Neural cell (in vitro differentiated cells): ENCODE measurements at regions not wholly inside any gene's neighbourhood (a gene's known extent, or its start where the extent isn't known, plus 50 kb on each side); places are given as distances from the start of the nearest gene placed in this dataset.

Experiments used
- H2AFZ ChIP-seq: fragments of 200-600, 300-800 bp; sonication (generic), shearing (Covaris generic); 2 replicates; pipeline ENCODE4 v1.6.0; 2014; ENCODE audit warnings: low read depth, mild to moderate bottlenecking, antibody characterized with exemption, low read length, moderate library complexity
- H3F3A ChIP-seq: fragments of 200-600 bp; shearing (Covaris generic); 2 replicates; pipeline ENCODE4 v1.6.1; 2016; ENCODE audit warnings: mild to moderate bottlenecking, moderate library complexity, mixed read lengths, antibody characterized with exemption, low read length; ENCODE audit not compliant: insufficient read depth, poor library complexity, severe bottlenecking
- H3K27ac ChIP-seq: fragments of 200-600, 300-800 bp; sonication (generic), shearing (Covaris generic); 2 replicates; pipeline ENCODE4 v1.5.1; 2014; ENCODE audit warnings: mild to moderate bottlenecking, low read length, moderate library complexity
- H3K27me3 ChIP-seq: fragments of 300-800, 200-600 bp; sonication (generic), shearing (Covaris generic); 2 replicates; pipeline ENCODE4 v1.6.0; 2014; ENCODE audit warnings: mild to moderate bottlenecking, low read depth, low read length, moderate library complexity; ENCODE audit not compliant: insufficient read depth
- H3K36me3 ChIP-seq: fragments of 300-800, 200-600 bp; sonication (generic), shearing (Covaris generic); 2 replicates; pipeline ENCODE4 v1.5.1; 2014; ENCODE audit warnings: mild to moderate bottlenecking, antibody characterized with exemption, low read length, moderate library complexity; ENCODE audit not compliant: insufficient read depth
- H3K4me2 ChIP-seq: fragments of 300-800, 200-600 bp; sonication (generic), shearing (Covaris generic); 2 replicates; pipeline ENCODE4 v1.6.0; 2014; ENCODE audit warnings: mild to moderate bottlenecking, low read length
- H3K4me3 ChIP-seq: fragments of 300-800, 200-600 bp; sonication (generic), shearing (Covaris generic); 2 replicates; pipeline ENCODE4 v1.5.1; 2014; ENCODE audit warnings: mild to moderate bottlenecking, low read length, moderate library complexity
- H3K79me2 ChIP-seq: fragments of 200-600 bp; shearing (Covaris generic); replicated peaks from 2 replicates; pipeline ENCODE4 v1.6.0; 2014; ENCODE audit warnings: mild to moderate bottlenecking, low read length, moderate library complexity; ENCODE audit not compliant: insufficient read depth
- H3K9ac ChIP-seq: fragments of 300-800, 200-600 bp; sonication (generic), shearing (Covaris generic); 2 replicates; pipeline ENCODE4 v1.6.1; 2016; ENCODE audit warnings: mild to moderate bottlenecking, low read length, mixed read lengths
- H3K9me2 ChIP-seq: fragments of 200-600 bp; shearing (Covaris generic); 2 replicates; pipeline ENCODE4 v1.6.1; 2016; ENCODE audit warnings: mild to moderate bottlenecking, low read length, mixed read lengths; ENCODE audit not compliant: insufficient read depth
- H3K9me3 ChIP-seq: fragments of 200-600, 300-800 bp; sonication (generic), shearing (Covaris generic); 2 replicates; pipeline ENCODE4 v1.6.1; 2016; ENCODE audit warnings: mild to moderate bottlenecking, mixed run types, low read length, moderate library complexity, mixed read lengths
- H4K20me1 ChIP-seq: fragments of 200-600 bp; shearing (Covaris generic); 2 replicates; pipeline ENCODE4 v1.6.1; 2016; ENCODE audit warnings: mild to moderate bottlenecking, mixed run types; ENCODE audit not compliant: insufficient read depth
- EP300 ChIP-seq: fragments of 450-650 bp; conservative IDR thresholded peaks from 2 replicates; pipeline ENCODE4 v1.6.1; 2014; ENCODE audit warnings: antibody characterized with exemption, mild to moderate bottlenecking, moderate library complexity; ENCODE audit not compliant: poor library complexity, severe bottlenecking
- EZH2 ChIP-seq: fragments of 200-600, 300-800 bp; shearing (Covaris generic), sonication (generic); IDR thresholded peaks from 2 replicates; pipeline ENCODE4 v1.6.1; 2014; ENCODE audit warnings: antibody characterized with exemption, low read length, borderline replicate concordance, mild to moderate bottlenecking; ENCODE audit not compliant: insufficient read depth, poor library complexity, severe bottlenecking
- MXI1 ChIP-seq: fragments of 450-650 bp; conservative IDR thresholded peaks from 2 replicates; pipeline ENCODE4 v1.6.1; 2014; ENCODE audit warnings: antibody characterized with exemption, mild to moderate bottlenecking; ENCODE audit not compliant: poor library complexity, severe bottlenecking
- POLR2AphosphoS5 ChIP-seq: IDR thresholded peaks from 2 replicates; pipeline ENCODE4 v1.6.1; 2012
- RAD21 ChIP-seq: fragments of 450-650 bp; conservative IDR thresholded peaks from 2 replicates; pipeline ENCODE4 v1.6.1; 2014; ENCODE audit warnings: antibody characterized with exemption, mild to moderate bottlenecking, moderate library complexity
- REST ChIP-seq: IDR thresholded peaks from 2 replicates; pipeline ENCODE4 v1.6.1; 2012; ENCODE audit warnings: borderline replicate concordance
- SMC3 ChIP-seq: fragments of 450-650 bp; conservative IDR thresholded peaks from 2 replicates; pipeline ENCODE4 v1.6.1; 2014; ENCODE audit warnings: antibody characterized with exemption, mild to moderate bottlenecking, moderate library complexity; ENCODE audit not compliant: poor library complexity
- TAF1 ChIP-seq: IDR thresholded peaks from 2 replicates; pipeline ENCODE4 v1.6.1; 2012; ENCODE audit warnings: low read depth
- TF ChIP-seq, protein P1 (sequence below): fragments of 450-650 bp; IDR thresholded peaks from 2 replicates; pipeline ENCODE4 v1.5.1; 2014; ENCODE audit warnings: antibody characterized with exemption, mild to moderate bottlenecking, moderate library complexity; ENCODE audit not compliant: poor library complexity, severe bottlenecking

DNA sequence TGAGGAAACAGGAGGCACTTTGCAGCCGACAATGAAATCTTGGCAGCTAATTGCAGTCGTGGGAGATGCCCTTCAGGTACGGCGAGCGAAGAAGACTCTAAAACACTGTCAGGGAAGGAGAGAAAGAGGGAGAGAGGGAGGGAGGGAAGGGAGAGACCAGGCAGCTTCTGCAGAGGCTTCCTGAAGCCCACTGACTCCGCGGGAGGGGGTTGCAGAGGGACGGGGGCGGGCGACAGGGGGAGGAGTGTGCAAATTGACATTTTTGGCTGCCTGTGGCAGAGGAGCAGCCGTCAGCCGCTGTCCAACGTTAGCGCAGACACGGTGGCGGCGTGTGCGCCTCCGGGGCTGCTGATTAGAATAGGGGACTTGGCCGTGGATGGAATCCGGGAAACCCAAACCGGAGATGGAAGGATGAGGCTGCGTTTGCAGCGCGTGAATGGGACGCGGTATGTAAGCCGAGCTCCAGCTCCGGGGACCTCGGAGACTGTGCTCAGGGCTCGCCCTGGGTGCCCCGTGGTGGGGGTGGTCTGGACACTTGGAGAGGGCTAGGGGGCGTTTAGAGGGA, 849.1 kb upstream of the RBFOX1 start:
- no peaks in the 10 kb centered on the region for H3F3A ChIP-seq
- H3K9ac ChIP-seq, result no peak overlapping the region
- peak overlapping the region; percentile 55 for H3K4me3 ChIP-seq
- no peak for TF ChIP-seq POLR2AphosphoS5
- no peak for TF ChIP-seq SMC3
- TF ChIP-seq EP300, result no peak
- no peak for TF ChIP-seq TAF1
- no peak for TF ChIP-seq REST
- TF ChIP-seq EZH2, result no peak
- no peak for TF ChIP-seq RAD21
- TF ChIP-seq MXI1, result no peak
- TF ChIP-seq, protein P1, sequence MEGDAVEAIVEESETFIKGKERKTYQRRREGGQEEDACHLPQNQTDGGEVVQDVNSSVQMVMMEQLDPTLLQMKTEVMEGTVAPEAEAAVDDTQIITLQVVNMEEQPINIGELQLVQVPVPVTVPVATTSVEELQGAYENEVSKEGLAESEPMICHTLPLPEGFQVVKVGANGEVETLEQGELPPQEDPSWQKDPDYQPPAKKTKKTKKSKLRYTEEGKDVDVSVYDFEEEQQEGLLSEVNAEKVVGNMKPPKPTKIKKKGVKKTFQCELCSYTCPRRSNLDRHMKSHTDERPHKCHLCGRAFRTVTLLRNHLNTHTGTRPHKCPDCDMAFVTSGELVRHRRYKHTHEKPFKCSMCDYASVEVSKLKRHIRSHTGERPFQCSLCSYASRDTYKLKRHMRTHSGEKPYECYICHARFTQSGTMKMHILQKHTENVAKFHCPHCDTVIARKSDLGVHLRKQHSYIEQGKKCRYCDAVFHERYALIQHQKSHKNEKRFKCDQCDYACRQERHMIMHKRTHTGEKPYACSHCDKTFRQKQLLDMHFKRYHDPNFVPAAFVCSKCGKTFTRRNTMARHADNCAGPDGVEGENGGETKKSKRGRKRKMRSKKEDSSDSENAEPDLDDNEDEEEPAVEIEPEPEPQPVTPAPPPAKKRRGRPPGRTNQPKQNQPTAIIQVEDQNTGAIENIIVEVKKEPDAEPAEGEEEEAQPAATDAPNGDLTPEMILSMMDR, result no peak
- no peak overlapping the region for H3K4me2 ChIP-seq
- H3K27ac ChIP-seq, result no peak overlapping the region
- no peaks in the 10 kb centered on the region for H3K9me2 ChIP-seq
- H3K79me2 ChIP-seq, result no peaks in the 10 kb centered on the region
- no peak overlapping the region for H2AFZ ChIP-seq
- H3K36me3 ChIP-seq, result no peaks in the 10 kb centered on the region
- no peaks in the 10 kb centered on the region for H3K9me3 ChIP-seq
- no peaks in the 10 kb centered on the region for H4K20me1 ChIP-seq
- no peaks in the 10 kb centered on the region for H3K27me3 ChIP-seq

DNA sequence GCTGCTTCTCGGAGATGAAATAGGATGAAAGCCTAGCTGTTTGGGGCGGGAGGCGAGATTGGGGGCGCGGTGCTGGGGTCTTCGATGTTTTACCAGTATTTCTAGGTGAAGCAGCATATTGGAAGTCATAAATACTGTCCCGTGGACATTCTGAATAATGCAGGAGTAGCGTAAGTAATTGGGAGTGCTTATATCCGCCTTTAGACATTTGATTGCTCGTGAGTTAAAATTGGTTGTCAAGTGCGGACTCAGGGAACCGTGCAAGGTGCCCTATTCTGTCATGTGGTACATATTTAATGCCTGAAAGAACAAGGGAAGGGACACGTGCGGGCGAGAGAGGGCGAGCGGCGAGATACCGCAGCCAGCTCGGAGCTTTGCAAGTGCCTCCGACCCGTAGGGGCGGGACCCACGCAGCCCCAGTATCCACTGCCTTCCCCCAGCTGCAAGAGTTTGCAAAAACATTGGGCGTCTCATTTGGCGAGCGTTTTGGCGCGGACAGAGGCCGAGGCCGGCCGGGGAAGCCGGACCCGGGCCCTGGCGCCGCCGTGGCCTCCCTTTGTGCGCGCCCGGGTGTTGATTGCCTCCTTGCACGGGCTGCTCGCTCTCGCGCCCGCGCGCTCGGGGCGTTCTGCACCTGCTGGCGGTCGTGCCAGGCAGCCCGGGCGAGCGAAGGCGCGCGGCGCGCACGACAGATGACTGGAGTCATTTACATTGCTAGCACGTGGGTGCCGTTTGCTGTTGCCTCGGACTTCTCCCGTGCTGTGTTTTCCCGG, 849.8 kb upstream of the RBFOX1 start:
- Histone ChIP-seq H3K4me3 (peak overlapping the region; percentile 55), H3K36me3 (no peaks in the 10 kb centered on the region), H3K4me2 (no peak overlapping the region), H2AFZ (no peak overlapping the region), H3K9me2 (no peaks in the 10 kb centered on the region), H4K20me1 (no peaks in the 10 kb centered on the region), H3F3A (no peaks in the 10 kb centered on the region), H3K79me2 (no peaks in the 10 kb centered on the region), H3K27me3 (no peaks in the 10 kb centered on the region), H3K27ac (no peak overlapping the region), H3K9ac (no peak overlapping the region), H3K9me3 (no peaks in the 10 kb centered on the region)
- TF ChIP-seq EP300 (no peak), EZH2 (no peak), SMC3 (no peak), MXI1 (no peak), POLR2AphosphoS5 (no peak), TAF1 (no peak), REST (no peak), RAD21 (no peak)
- TF ChIP-seq, protein P1, result no peak
